ENCODE measurements at regions not wholly inside any gene's neighbourhood (a gene's known extent, or its start where the extent isn't known, plus 50 kb on each side); places are given as distances from the start of the nearest gene placed in this dataset.

- Histone ChIP-seq H3K9me3 (no peaks in the 10 kb centered on the region), H3K27me3 (no peaks in the 10 kb centered on the region), H3K27ac (no peak overlapping the region), H3K4me3 (no peak overlapping the region), H3K4me1 (no peaks in the 10 kb centered on the region), H3K36me3 (no peaks in the 10 kb centered on the region)
- TF ChIP-seq POLR2A (IDR thresholded peaks at IDR 0.05) (no peak), POLR2AphosphoS5 (IDR thresholded peaks at IDR 0.05) (no peak)
- no peak for DNase-seq (ENCODE audit: low spot score in 2 of 2)
- 79% methylated on average over 3 of the region's 3 CpGs for WGBS
These were observed 491.5 kb upstream of the B3GALT2 start for GRCh38 chr1:193677874-193678273.

GRCh38 chr1:193676996-193677549 is 490.7 kb upstream of the B3GALT2 start:
- 35% methylated on average over 2 of the region's 2 CpGs for WGBS
- no peak for DNase-seq (ENCODE audit: low spot score in 2 of 2)
- no peak overlapping the region for H3K27ac ChIP-seq
- no peak overlapping the region for H3K4me3 ChIP-seq
- no peaks in the 10 kb centered on the region for H3K4me1 ChIP-seq
- no peaks in the 10 kb centered on the region for H3K9me3 ChIP-seq
- no peaks in the 10 kb centered on the region for H3K36me3 ChIP-seq
- H3K27me3 ChIP-seq: no peaks in the 10 kb centered on the region
- TF ChIP-seq POLR2AphosphoS5 (IDR thresholded peaks at IDR 0.05): no peak
- no peak for TF ChIP-seq POLR2A (IDR thresholded peaks at IDR 0.05)
- TF ChIP-seq EP300 (IDR thresholded peaks at IDR 0.05): no peak
- TF ChIP-seq CTCF (IDR thresholded peaks at IDR 0.05): no peak

- Histone ChIP-seq H3K9me3 (no peaks in the 10 kb centered on the region), H3K4me1 (no peaks in the 10 kb centered on the region), H3K36me3 (no peaks in the 10 kb centered on the region), H3K4me3 (no peak overlapping the region), H3K27me3 (no peaks in the 10 kb centered on the region), H3K27ac (no peak overlapping the region)
- TF ChIP-seq EP300 (IDR thresholded peaks at IDR 0.05) (no peak), POLR2A (IDR thresholded peaks at IDR 0.05) (no peak), POLR2AphosphoS5 (IDR thresholded peaks at IDR 0.05) (no peak), CTCF (IDR thresholded peaks at IDR 0.05) (no peak)
- WGBS: 81% methylated on average over 7 of the region's 7 CpGs
- no peak for DNase-seq (ENCODE audit: low spot score in 2 of 2)
These were observed 488.0 kb upstream of the B3GALT2 start for GRCh38 chr1:193674292-193674944.

- no peaks in the 10 kb centered on the region for H3K4me1 ChIP-seq
- no peak for DNase-seq (ENCODE audit: low spot score in 2 of 2)
- H3K4me3 ChIP-seq: no peak overlapping the region
- no peak overlapping the region for H3K27ac ChIP-seq
- WGBS: 89% methylated on average over 7 of the region's 7 CpGs
- no peaks in the 10 kb centered on the region for H3K9me3 ChIP-seq
- H3K27me3 ChIP-seq: no peaks in the 10 kb centered on the region
- no peak for TF ChIP-seq POLR2A (IDR thresholded peaks at IDR 0.05)
- no peak for TF ChIP-seq EP300 (IDR thresholded peaks at IDR 0.05)
- no peak for TF ChIP-seq CTCF (IDR thresholded peaks at IDR 0.05)
- TF ChIP-seq POLR2AphosphoS5 (IDR thresholded peaks at IDR 0.05): no peak
- no peaks in the 10 kb centered on the region for H3K36me3 ChIP-seq
These were observed 480.2 kb upstream of the B3GALT2 start for GRCh38 chr1:193666485-193667083.

- TF ChIP-seq CTCF (IDR thresholded peaks at IDR 0.05) (no peak), POLR2A (IDR thresholded peaks at IDR 0.05) (no peak), POLR2AphosphoS5 (IDR thresholded peaks at IDR 0.05) (no peak), EP300 (IDR thresholded peaks at IDR 0.05) (no peak)
- H3K9me3 ChIP-seq: no peaks in the 10 kb centered on the region
- no peaks in the 10 kb centered on the region for H3K36me3 ChIP-seq
- H3K27me3 ChIP-seq: no peaks in the 10 kb centered on the region
- DNase-seq (ENCODE audit: low spot score in 2 of 2): no peak
- no peak overlapping the region for H3K27ac ChIP-seq
- no peaks in the 10 kb centered on the region for H3K4me1 ChIP-seq
- no peak overlapping the region for H3K4me3 ChIP-seq
These were observed 477.6 kb upstream of the B3GALT2 start for GRCh38 chr1:193663965-193664364.
